SU-DHL-6 (cell line): ENCODE measurements at regions not wholly inside any gene's neighbourhood (a gene's known extent, or its start where the extent isn't known, plus 50 kb on each side); places are given as distances from the start of the nearest gene placed in this dataset.

Source experiments
- H2AFZ ChIP-seq: fragments of 200-600 bp; sonication (generic); 2 replicates; pipeline ENCODE4 v1.6.1; 2014; ENCODE audit warnings: low read depth, mild to moderate bottlenecking, moderate library complexity, mixed read lengths, antibody characterized with exemption, low read length; ENCODE audit not compliant: severe bottlenecking
- H3F3A ChIP-seq: fragments of 200-600 bp; shearing (Covaris generic); 2 replicates; pipeline ENCODE4 v1.6.0; 2016; ENCODE audit warnings: antibody characterized with exemption, mild to moderate bottlenecking; ENCODE audit not compliant: insufficient read depth
- H3K27ac ChIP-seq: fragments of 200-600 bp; sonication (generic); 2 replicates; pipeline ENCODE4 v1.5.1; 2016; ENCODE audit warnings: low read depth, mild to moderate bottlenecking, low read length, moderate library complexity, mixed read lengths
- H3K27me3 ChIP-seq: fragments of 200-600 bp; sonication (generic), shearing (Covaris generic); 2 replicates; pipeline ENCODE4 v1.6.0; 2014; ENCODE audit warnings: mild to moderate bottlenecking, low read length
- H3K36me3 ChIP-seq: fragments of 200-600 bp; sonication (generic); 2 replicates; pipeline ENCODE4 v1.6.1; 2014; ENCODE audit warnings: mild to moderate bottlenecking, low read length, mixed read lengths
- H3K4me2 ChIP-seq: fragments of 300-600, 200-600 bp; shearing (Covaris generic), sonication (generic); 2 replicates; pipeline ENCODE4 v1.6.0; 2014; ENCODE audit warnings: low read length, low read depth, mild to moderate bottlenecking; ENCODE audit not compliant: poor library complexity, severe bottlenecking
- H3K4me3 ChIP-seq: fragments of 200-600 bp; sonication (generic); 2 replicates; pipeline ENCODE4 v1.5.1; 2014; ENCODE audit warnings: antibody characterized with exemption, low read length, mild to moderate bottlenecking, mixed read lengths; ENCODE audit not compliant: insufficient read depth, poor library complexity, severe bottlenecking
- H3K79me2 ChIP-seq: fragments of 200-600 bp; sonication (generic); 2 replicates; pipeline ENCODE4 v1.6.1; 2014; ENCODE audit warnings: mild to moderate bottlenecking, low read length, moderate library complexity; ENCODE audit not compliant: insufficient read depth
- H3K9ac ChIP-seq: fragments of 200-600 bp; sonication (generic); 2 replicates; pipeline ENCODE4 v1.7.0; 2014; ENCODE audit warnings: mild to moderate bottlenecking, low read length
- H3K9me2 ChIP-seq: fragments of 200-600 bp; sonication (generic); replicated peaks from 2 replicates; pipeline ENCODE4 v1.6.1; 2014; ENCODE audit warnings: low read length; ENCODE audit not compliant: insufficient read depth
- H3K9me3 ChIP-seq: fragments of 200-600 bp; sonication (generic); 2 replicates; pipeline ENCODE4 v1.6.1; 2014; ENCODE audit warnings: low read length, mixed read lengths; ENCODE audit not compliant: insufficient read depth
- H4K20me1 ChIP-seq: fragments of 200-600 bp; sonication (generic); 2 replicates; pipeline ENCODE4 v1.6.1; 2014; ENCODE audit warnings: low read depth, mild to moderate bottlenecking, antibody characterized with exemption, low read length, moderate library complexity, mixed read lengths
- EZH2phosphoT487 ChIP-seq: fragments of 200-600 bp; sonication (generic), shearing (Covaris generic); conservative IDR thresholded peaks from 2 replicates; pipeline ENCODE4 v1.6.1; 2018; ENCODE audit warnings: mild to moderate bottlenecking, antibody characterized with exemption, low read length, moderate library complexity, mixed read lengths
- TF ChIP-seq, protein P1 (sequence below): fragments of 200-600 bp; sonication (generic); IDR thresholded peaks from one replicate; pipeline ENCODE4 v1.5.1; 2017; ENCODE audit warnings: antibody characterized with exemption, mild to moderate bottlenecking, low read length, moderate library complexity; ENCODE audit not compliant: insufficient read depth, poor library complexity, severe bottlenecking

DNA sequence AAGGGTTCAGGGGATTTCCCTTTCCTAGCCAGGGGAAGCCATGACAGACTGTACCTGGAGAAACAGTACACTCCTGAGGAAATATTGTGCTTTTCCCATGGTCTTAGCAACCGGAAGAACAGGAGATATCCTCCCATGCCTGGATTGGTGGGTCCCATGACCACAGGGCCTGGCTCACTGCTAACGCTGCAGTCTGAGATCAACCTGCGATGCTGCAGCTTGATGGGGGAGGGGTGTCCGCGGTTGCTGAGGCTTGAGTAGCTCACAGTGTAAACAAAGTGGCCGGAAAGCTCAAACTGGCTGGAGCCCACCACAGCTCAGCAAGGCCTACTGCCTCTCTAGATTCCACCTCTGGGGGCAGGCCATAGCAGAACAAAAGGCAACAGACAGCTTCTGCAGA lies 819.5 kb downstream of the TECRL start:
- Histone ChIP-seq H2AFZ (no peak overlapping the region), H3K9me3 (no peaks in the 10 kb centered on the region), H3K4me3 (no peak overlapping the region), H3K4me2 (no peak overlapping the region), H3K27ac (no peak overlapping the region), H3K27me3 (no peaks in the 10 kb centered on the region), H4K20me1 (no peaks in the 10 kb centered on the region), H3K36me3 (no peaks in the 10 kb centered on the region), H3K9ac (no peak overlapping the region), H3F3A (no peaks in the 10 kb centered on the region), H3K9me2 (no peaks in the 10 kb centered on the region), H3K79me2 (no peaks in the 10 kb centered on the region)
- TF ChIP-seq, protein P1, sequence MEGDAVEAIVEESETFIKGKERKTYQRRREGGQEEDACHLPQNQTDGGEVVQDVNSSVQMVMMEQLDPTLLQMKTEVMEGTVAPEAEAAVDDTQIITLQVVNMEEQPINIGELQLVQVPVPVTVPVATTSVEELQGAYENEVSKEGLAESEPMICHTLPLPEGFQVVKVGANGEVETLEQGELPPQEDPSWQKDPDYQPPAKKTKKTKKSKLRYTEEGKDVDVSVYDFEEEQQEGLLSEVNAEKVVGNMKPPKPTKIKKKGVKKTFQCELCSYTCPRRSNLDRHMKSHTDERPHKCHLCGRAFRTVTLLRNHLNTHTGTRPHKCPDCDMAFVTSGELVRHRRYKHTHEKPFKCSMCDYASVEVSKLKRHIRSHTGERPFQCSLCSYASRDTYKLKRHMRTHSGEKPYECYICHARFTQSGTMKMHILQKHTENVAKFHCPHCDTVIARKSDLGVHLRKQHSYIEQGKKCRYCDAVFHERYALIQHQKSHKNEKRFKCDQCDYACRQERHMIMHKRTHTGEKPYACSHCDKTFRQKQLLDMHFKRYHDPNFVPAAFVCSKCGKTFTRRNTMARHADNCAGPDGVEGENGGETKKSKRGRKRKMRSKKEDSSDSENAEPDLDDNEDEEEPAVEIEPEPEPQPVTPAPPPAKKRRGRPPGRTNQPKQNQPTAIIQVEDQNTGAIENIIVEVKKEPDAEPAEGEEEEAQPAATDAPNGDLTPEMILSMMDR, result no peak
- TF ChIP-seq EZH2phosphoT487, result no peak

DNA sequence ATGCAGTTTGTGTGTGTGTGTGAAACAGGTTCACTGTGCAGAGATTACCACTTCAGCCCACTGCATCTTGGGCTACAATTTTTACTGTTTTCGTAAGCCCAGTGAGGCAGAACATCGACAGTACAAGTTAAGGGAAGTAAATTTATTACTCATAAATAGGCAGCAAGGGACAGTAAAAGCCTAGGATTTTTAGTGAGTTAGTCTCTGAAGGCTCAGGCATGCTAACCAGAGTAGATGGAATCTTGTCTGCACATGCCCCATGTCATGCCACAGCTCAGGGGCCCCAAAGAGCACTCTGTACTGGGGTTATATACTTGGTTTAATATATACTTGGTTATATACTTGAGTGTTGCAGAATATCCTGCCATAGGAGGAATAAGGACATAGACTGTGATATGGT lies 825.7 kb downstream of the TECRL start:
- Histone ChIP-seq H3K4me2 (no peak overlapping the region), H3K36me3 (no peaks in the 10 kb centered on the region), H4K20me1 (no peaks in the 10 kb centered on the region), H3K9ac (no peak overlapping the region), H3K27ac (no peak overlapping the region), H3K4me3 (no peak overlapping the region), H2AFZ (no peak overlapping the region), H3K27me3 (no peaks in the 10 kb centered on the region), H3K9me3 (no peaks in the 10 kb centered on the region), H3F3A (no peaks in the 10 kb centered on the region), H3K79me2 (no peaks in the 10 kb centered on the region), H3K9me2 (no peaks in the 10 kb centered on the region)
- no peak for TF ChIP-seq EZH2phosphoT487
- TF ChIP-seq, protein P1, result no peak

DNA sequence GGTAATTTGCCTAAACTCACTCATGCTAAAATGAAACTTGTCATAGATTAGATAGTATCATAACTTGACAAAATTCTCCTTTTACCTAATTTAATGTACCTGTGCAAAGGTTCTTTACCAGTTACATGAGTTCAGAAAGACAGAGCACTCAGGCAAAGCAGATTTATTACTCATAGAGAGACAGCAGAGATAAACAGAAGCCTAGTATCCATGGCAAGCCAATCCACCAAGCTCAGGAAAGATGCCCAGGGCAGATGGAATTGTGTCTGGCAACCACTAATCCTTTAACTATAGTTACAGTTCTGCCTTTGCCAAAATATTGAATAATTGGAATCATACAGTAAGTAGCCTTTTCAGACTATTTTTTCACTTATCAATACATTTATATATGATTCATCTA lies 826.2 kb downstream of the TECRL start:
- H3K27ac ChIP-seq, result no peak overlapping the region
- H3K36me3 ChIP-seq, result no peaks in the 10 kb centered on the region
- no peaks in the 10 kb centered on the region for H3F3A ChIP-seq
- H4K20me1 ChIP-seq, result no peaks in the 10 kb centered on the region
- no peak overlapping the region for H3K9ac ChIP-seq
- no peaks in the 10 kb centered on the region for H3K79me2 ChIP-seq
- no peak overlapping the region for H3K4me3 ChIP-seq
- H2AFZ ChIP-seq, result no peak overlapping the region
- no peak overlapping the region for H3K4me2 ChIP-seq
- H3K9me3 ChIP-seq, result no peaks in the 10 kb centered on the region
- H3K9me2 ChIP-seq, result no peaks in the 10 kb centered on the region
- no peaks in the 10 kb centered on the region for H3K27me3 ChIP-seq
- TF ChIP-seq EZH2phosphoT487, result no peak
- TF ChIP-seq, protein P1, result no peak
